Stomach (tissue), 4 donors: ENCODE measurements at regions not wholly inside any gene's neighbourhood (a gene's known extent, or its start where the extent isn't known, plus 50 kb on each side); places are given as distances from the start of the nearest gene placed in this dataset.

Experiments
- EP300 ChIP-seq: sonication (generic); formaldehyde crosslinking; IDR thresholded peaks from one replicate; pipeline ENCODE4 v1.6.1; 2017; ENCODE audit warnings: antibody characterized with exemption
- POLR2A ChIP-seq, 4 donors: fragments of 450-650 bp; IDR thresholded peaks; one replicate each; pipeline ENCODE4 v1.6.1; 2016; ENCODE audit warnings: antibody characterized with exemption in 4 of 4, control low read depth in 2 of 4, mild to moderate bottlenecking in 1 of 4, moderate library complexity in 1 of 4
- POLR2AphosphoS5 ChIP-seq, 3 donors: sonication (generic); formaldehyde crosslinking; IDR thresholded peaks; one replicate each; pipeline ENCODE4 v1.6.1; 2016; ENCODE audit warnings: antibody characterized with exemption in 3 of 3
- TF ChIP-seq, protein P1 (sequence below), 7 experiments: fragments of 450-650 bp in 4 of 7; fragments of 200-600 bp in 3 of 7; sonication (generic) in 3 of 7; IDR thresholded peaks; one replicate each; pipeline ENCODE4 v1.5.1; 2016 to 2019; ENCODE audit warnings: antibody characterized with exemption in 7 of 7, control low read depth in 2 of 7, mild to moderate bottlenecking in 1 of 7

DNA sequence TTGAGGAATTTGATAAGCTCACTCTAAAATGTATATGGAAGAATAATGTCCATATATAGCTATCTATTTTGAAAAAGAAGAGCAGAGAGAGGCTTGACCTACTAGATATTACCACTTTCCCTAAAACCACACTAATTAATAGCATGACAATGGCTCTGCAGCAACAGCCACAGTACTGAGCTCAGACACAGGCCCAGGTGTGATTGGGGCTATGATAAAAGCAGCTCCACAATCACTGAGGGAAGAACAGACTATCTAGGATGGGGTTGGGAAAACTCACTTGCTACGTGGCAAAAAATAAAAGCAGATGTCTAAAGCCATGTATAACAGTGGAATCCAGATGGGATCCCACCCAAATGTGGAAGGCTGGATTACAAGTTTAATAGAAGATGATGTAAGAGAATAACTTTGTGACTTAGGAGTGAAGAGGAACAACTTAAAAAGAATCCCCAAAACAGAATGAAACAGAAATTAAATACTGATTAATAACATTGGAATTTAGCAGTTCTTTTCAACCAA, 80.8 kb upstream of the RAB4A start:
- TF ChIP-seq, protein P1, sequence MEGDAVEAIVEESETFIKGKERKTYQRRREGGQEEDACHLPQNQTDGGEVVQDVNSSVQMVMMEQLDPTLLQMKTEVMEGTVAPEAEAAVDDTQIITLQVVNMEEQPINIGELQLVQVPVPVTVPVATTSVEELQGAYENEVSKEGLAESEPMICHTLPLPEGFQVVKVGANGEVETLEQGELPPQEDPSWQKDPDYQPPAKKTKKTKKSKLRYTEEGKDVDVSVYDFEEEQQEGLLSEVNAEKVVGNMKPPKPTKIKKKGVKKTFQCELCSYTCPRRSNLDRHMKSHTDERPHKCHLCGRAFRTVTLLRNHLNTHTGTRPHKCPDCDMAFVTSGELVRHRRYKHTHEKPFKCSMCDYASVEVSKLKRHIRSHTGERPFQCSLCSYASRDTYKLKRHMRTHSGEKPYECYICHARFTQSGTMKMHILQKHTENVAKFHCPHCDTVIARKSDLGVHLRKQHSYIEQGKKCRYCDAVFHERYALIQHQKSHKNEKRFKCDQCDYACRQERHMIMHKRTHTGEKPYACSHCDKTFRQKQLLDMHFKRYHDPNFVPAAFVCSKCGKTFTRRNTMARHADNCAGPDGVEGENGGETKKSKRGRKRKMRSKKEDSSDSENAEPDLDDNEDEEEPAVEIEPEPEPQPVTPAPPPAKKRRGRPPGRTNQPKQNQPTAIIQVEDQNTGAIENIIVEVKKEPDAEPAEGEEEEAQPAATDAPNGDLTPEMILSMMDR (IDR thresholded peaks at IDR 0.05) = no peak
- TF ChIP-seq EP300 (no peak), POLR2A (IDR thresholded peaks at IDR 0.05) (no peak), POLR2AphosphoS5 (IDR thresholded peaks at IDR 0.05) (no peak)
